ENCODE measurements at regions not wholly inside any gene's neighbourhood (a gene's known extent, or its start where the extent isn't known, plus 50 kb on each side); places are given as distances from the start of the nearest gene placed in this dataset.
A peak's percentile ranks its signal among the peaks of the same experiment; 100 is the strongest.

GRCh38 chr12:131482199-131482598 is 228.7 kb upstream of the SFSWAP start:
- FAIRE-seq = no peak
- no peak for TF ChIP-seq POLR2A (IDR thresholded peaks at IDR 0.05; ENCODE audit: low read depth, low read length)
- DNase-seq (ENCODE audit: insufficient read length, low spot score) = no peak

GRCh38 chr12:131482686-131483085 is 228.2 kb upstream of the SFSWAP start:
- FAIRE-seq (no peak), DNase-seq (ENCODE audit: insufficient read length, low spot score) (no peak)
- no peak for TF ChIP-seq POLR2A (IDR thresholded peaks at IDR 0.05; ENCODE audit: low read depth, low read length)

- DNase-seq (ENCODE audit: insufficient read length, low spot score) (no peak), FAIRE-seq (no peak)
These were observed 224.2 kb upstream of the SFSWAP start for GRCh38 chr12:131486451-131487230.

GRCh38 chr12:131487388-131488124 is 223.3 kb upstream of the SFSWAP start:
- FAIRE-seq (no peak), DNase-seq (ENCODE audit: insufficient read length, low spot score) (peak; percentile 31)
- TF ChIP-seq POLR2A (IDR thresholded peaks at IDR 0.05; ENCODE audit: low read depth, low read length) = no peak

More at GRCh38 chr12:131486451-131487230, 224.2 kb upstream of the SFSWAP start:
- TF ChIP-seq POLR2A (IDR thresholded peaks at IDR 0.05; ENCODE audit: low read depth, low read length) = no peak

- no peak for TF ChIP-seq POLR2A (IDR thresholded peaks at IDR 0.05; ENCODE audit: low read depth, low read length)
- DNase-seq (ENCODE audit: insufficient read length, low spot score) = no peak
- FAIRE-seq = no peak
These were observed 221.2 kb upstream of the SFSWAP start for GRCh38 chr12:131489718-131490117.

GRCh38 chr12:131491155-131491554 is 219.7 kb upstream of the SFSWAP start:
- no peak for FAIRE-seq
- TF ChIP-seq POLR2A (IDR thresholded peaks at IDR 0.05; ENCODE audit: low read depth, low read length) = no peak
- no peak for DNase-seq (ENCODE audit: insufficient read length, low spot score)

- FAIRE-seq (no peak), DNase-seq (ENCODE audit: insufficient read length, low spot score) (no peak)
- no peak for TF ChIP-seq POLR2A (IDR thresholded peaks at IDR 0.05; ENCODE audit: low read depth, low read length)
These were observed 218.9 kb upstream of the SFSWAP start for GRCh38 chr12:131491916-131492490.

- no peak for DNase-seq (ENCODE audit: insufficient read length, low spot score)
- TF ChIP-seq POLR2A (IDR thresholded peaks at IDR 0.05; ENCODE audit: low read depth, low read length) = no peak
- FAIRE-seq = no peak
These were observed 217.6 kb upstream of the SFSWAP start for GRCh38 chr12:131493068-131493826.

- no peak for FAIRE-seq
- no peak for DNase-seq (ENCODE audit: insufficient read length, low spot score)
- TF ChIP-seq POLR2A (IDR thresholded peaks at IDR 0.05; ENCODE audit: low read depth, low read length) = no peak
These were observed 216.7 kb upstream of the SFSWAP start for GRCh38 chr12:131494216-131494615.

GRCh38 chr12:131494741-131495524 is 216.0 kb upstream of the SFSWAP start:
- no peak for DNase-seq (ENCODE audit: insufficient read length, low spot score)
- FAIRE-seq = no peak
- no peak for TF ChIP-seq POLR2A (IDR thresholded peaks at IDR 0.05; ENCODE audit: low read depth, low read length)

- DNase-seq (ENCODE audit: insufficient read length, low spot score) = no peak
- TF ChIP-seq POLR2A (IDR thresholded peaks at IDR 0.05; ENCODE audit: low read depth, low read length) = no peak
- no peak for FAIRE-seq
These were observed 212.9 kb upstream of the SFSWAP start for GRCh38 chr12:131497966-131498365.

- no peak for TF ChIP-seq POLR2A (IDR thresholded peaks at IDR 0.05; ENCODE audit: low read depth, low read length)
- FAIRE-seq (no peak), DNase-seq (ENCODE audit: insufficient read length, low spot score) (no peak)
These were observed 211.6 kb upstream of the SFSWAP start for GRCh38 chr12:131499160-131499863.

- DNase-seq (ENCODE audit: insufficient read length, low spot score) = no peak
- FAIRE-seq = no peak
- no peak for TF ChIP-seq POLR2A (IDR thresholded peaks at IDR 0.05; ENCODE audit: low read depth, low read length)
These were observed 211.1 kb upstream of the SFSWAP start for GRCh38 chr12:131499864-131500190.

Data from H54 (cell line).